ENCODE measurements at regions not wholly inside any gene's neighbourhood (a gene's known extent, or its start where the extent isn't known, plus 50 kb on each side); places are given as distances from the start of the nearest gene placed in this dataset.
"Not testable (repeated sequence)": the region's sequence is repeated elsewhere in the genome, so short reads cannot be mapped to it uniquely, and the experiment has no call there.

- TF ChIP-seq, protein P1, sequence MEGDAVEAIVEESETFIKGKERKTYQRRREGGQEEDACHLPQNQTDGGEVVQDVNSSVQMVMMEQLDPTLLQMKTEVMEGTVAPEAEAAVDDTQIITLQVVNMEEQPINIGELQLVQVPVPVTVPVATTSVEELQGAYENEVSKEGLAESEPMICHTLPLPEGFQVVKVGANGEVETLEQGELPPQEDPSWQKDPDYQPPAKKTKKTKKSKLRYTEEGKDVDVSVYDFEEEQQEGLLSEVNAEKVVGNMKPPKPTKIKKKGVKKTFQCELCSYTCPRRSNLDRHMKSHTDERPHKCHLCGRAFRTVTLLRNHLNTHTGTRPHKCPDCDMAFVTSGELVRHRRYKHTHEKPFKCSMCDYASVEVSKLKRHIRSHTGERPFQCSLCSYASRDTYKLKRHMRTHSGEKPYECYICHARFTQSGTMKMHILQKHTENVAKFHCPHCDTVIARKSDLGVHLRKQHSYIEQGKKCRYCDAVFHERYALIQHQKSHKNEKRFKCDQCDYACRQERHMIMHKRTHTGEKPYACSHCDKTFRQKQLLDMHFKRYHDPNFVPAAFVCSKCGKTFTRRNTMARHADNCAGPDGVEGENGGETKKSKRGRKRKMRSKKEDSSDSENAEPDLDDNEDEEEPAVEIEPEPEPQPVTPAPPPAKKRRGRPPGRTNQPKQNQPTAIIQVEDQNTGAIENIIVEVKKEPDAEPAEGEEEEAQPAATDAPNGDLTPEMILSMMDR (conservative IDR thresholded peaks at IDR 0.05; ENCODE audit: low read depth in 2 of 2) = not testable (repeated sequence)
- TF ChIP-seq, protein P2, sequence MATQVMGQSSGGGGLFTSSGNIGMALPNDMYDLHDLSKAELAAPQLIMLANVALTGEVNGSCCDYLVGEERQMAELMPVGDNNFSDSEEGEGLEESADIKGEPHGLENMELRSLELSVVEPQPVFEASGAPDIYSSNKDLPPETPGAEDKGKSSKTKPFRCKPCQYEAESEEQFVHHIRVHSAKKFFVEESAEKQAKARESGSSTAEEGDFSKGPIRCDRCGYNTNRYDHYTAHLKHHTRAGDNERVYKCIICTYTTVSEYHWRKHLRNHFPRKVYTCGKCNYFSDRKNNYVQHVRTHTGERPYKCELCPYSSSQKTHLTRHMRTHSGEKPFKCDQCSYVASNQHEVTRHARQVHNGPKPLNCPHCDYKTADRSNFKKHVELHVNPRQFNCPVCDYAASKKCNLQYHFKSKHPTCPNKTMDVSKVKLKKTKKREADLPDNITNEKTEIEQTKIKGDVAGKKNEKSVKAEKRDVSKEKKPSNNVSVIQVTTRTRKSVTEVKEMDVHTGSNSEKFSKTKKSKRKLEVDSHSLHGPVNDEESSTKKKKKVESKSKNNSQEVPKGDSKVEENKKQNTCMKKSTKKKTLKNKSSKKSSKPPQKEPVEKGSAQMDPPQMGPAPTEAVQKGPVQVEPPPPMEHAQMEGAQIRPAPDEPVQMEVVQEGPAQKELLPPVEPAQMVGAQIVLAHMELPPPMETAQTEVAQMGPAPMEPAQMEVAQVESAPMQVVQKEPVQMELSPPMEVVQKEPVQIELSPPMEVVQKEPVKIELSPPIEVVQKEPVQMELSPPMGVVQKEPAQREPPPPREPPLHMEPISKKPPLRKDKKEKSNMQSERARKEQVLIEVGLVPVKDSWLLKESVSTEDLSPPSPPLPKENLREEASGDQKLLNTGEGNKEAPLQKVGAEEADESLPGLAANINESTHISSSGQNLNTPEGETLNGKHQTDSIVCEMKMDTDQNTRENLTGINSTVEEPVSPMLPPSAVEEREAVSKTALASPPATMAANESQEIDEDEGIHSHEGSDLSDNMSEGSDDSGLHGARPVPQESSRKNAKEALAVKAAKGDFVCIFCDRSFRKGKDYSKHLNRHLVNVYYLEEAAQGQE (IDR thresholded peaks at IDR 0.05; ENCODE audit: unreplicated experiment) = not testable (repeated sequence)
- not testable (repeated sequence) for TF ChIP-seq EZH2phosphoT487 (IDR thresholded peaks at IDR 0.05; ENCODE audit: unreplicated experiment); JUNB (IDR thresholded peaks at IDR 0.05; ENCODE audit: unreplicated experiment); POLR2AphosphoS5 (IDR thresholded peaks at IDR 0.05; ENCODE audit: low read depth); EZH2 (IDR thresholded peaks at IDR 0.05; ENCODE audit: low read depth, unreplicated experiment); CREB1 (CRISPR knock-in tag; IDR thresholded peaks at IDR 0.05; ENCODE audit: low read depth)
- TF ChIP-seq, protein P3, sequence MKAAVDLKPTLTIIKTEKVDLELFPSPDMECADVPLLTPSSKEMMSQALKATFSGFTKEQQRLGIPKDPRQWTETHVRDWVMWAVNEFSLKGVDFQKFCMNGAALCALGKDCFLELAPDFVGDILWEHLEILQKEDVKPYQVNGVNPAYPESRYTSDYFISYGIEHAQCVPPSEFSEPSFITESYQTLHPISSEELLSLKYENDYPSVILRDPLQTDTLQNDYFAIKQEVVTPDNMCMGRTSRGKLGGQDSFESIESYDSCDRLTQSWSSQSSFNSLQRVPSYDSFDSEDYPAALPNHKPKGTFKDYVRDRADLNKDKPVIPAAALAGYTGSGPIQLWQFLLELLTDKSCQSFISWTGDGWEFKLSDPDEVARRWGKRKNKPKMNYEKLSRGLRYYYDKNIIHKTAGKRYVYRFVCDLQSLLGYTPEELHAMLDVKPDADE (IDR thresholded peaks at IDR 0.05) = not testable (repeated sequence)
Measured at GRCh38 chr12:9417341-9417740, 190.4 kb downstream of the KLRB1 start.

Measured in GM23338 (cell line).